ENCODE measurements at regions not wholly inside any gene's neighbourhood (a gene's known extent, or its start where the extent isn't known, plus 50 kb on each side); places are given as distances from the start of the nearest gene placed in this dataset.

DNA sequence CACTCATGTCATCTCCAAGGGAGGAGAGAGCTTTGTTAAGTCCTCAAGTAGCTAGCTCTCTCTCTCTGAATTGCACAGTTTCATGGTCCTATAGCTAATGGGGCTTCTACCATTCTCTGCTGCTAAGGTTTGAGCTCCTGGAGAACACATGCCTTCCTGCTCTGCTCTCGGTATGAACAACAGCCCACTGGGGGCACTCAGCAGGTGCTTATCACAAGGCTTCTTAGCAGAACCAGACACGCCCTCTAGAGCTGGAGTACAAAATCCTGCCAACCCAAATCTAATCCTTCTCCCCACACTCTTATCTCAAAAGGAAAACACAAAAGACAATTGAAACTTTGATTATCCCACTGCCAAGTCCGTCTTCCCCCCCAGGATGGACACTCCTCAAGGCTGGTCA is 176.5 kb downstream of the HS3ST1 start:
- Histone ChIP-seq H3K9ac (ENCODE audit: low read depth in 1 of 2, low read length in 2 of 2) (no peak overlapping the region), H3K27me3 (ENCODE audit: control insufficient read depth in 4 of 4, insufficient read depth in 4 of 4, low read length in 3 of 4) (peaks cover 0 to 3% (median 0%) of the 10 kb centered on the region in 4 donors), H3K4me1 (ENCODE audit: control insufficient read depth in 4 of 4, insufficient read depth in 4 of 4, low read length in 3 of 4) (no peaks in the 10 kb centered on the region), H3K9me3 (ENCODE audit: control insufficient read depth in 4 of 4, low read length in 3 of 4) (no peaks in the 10 kb centered on the region), H3K27ac (ENCODE audit: low read depth in 1 of 2, low read length in 2 of 2) (no peak overlapping the region), H3K4me3 (ENCODE audit: low read depth in 1 of 3, low read length in 3 of 3) (no peak overlapping the region), H3K36me3 (ENCODE audit: control insufficient read depth in 4 of 4, insufficient read depth in 3 of 4, low read depth in 1 of 4, low read length in 3 of 4) (no peaks in the 10 kb centered on the region)
- WGBS, result 41% methylated on average over 3 of the region's 3 CpGs
- DNase-seq (ENCODE audit: low spot score), result no peak
- TF ChIP-seq NR2F2 (IDR thresholded peaks at IDR 0.05) (no peak), HNF4A (conservative IDR thresholded peaks at IDR 0.05) (no peak)
- TF ChIP-seq, protein P1, sequence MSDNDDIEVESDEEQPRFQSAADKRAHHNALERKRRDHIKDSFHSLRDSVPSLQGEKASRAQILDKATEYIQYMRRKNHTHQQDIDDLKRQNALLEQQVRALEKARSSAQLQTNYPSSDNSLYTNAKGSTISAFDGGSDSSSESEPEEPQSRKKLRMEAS (IDR thresholded peaks at IDR 0.05), result no peak

DNA sequence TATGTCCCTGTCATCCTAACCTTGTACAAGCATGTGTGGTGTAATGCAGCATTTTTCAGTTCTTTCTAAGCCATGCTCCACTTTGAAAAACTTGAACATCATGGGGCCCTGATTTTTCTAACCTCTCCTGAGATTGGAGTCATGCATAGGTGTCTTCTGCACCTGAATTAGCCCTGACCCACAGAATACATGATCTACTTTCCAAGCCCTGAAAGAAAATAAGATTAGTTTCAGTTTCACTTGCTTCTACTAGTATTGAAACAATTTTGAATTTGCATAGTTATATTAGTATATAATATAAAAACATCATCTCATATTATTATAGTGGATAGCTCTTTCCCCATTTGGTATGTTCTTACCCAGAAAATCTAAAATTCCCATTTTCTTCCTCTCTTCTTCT is 178.2 kb downstream of the HS3ST1 start:
- Histone ChIP-seq H3K9ac (ENCODE audit: low read depth in 1 of 2, low read length in 2 of 2) (no peak overlapping the region), H3K27me3 (ENCODE audit: control insufficient read depth in 4 of 4, insufficient read depth in 4 of 4, low read length in 3 of 4) (no peaks in the 10 kb centered on the region), H3K9me3 (ENCODE audit: control insufficient read depth in 4 of 4, low read length in 3 of 4) (no peaks in the 10 kb centered on the region), H3K36me3 (ENCODE audit: control insufficient read depth in 4 of 4, insufficient read depth in 3 of 4, low read depth in 1 of 4, low read length in 3 of 4) (no peaks in the 10 kb centered on the region), H3K4me1 (ENCODE audit: control insufficient read depth in 4 of 4, insufficient read depth in 4 of 4, low read length in 3 of 4) (no peaks in the 10 kb centered on the region), H3K4me3 (ENCODE audit: low read depth in 1 of 3, low read length in 3 of 3) (no peak overlapping the region), H3K27ac (ENCODE audit: low read depth in 1 of 2, low read length in 2 of 2) (no peak overlapping the region)
- TF ChIP-seq HNF4A (conservative IDR thresholded peaks at IDR 0.05), result no peak
- no peak for TF ChIP-seq FOXA2 (IDR thresholded peaks at IDR 0.05)
- TF ChIP-seq, protein P2, sequence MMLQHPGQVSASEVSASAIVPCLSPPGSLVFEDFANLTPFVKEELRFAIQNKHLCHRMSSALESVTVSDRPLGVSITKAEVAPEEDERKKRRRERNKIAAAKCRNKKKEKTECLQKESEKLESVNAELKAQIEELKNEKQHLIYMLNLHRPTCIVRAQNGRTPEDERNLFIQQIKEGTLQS (IDR thresholded peaks at IDR 0.05), result no peak
- no peak for DNase-seq (ENCODE audit: low spot score)

DNA sequence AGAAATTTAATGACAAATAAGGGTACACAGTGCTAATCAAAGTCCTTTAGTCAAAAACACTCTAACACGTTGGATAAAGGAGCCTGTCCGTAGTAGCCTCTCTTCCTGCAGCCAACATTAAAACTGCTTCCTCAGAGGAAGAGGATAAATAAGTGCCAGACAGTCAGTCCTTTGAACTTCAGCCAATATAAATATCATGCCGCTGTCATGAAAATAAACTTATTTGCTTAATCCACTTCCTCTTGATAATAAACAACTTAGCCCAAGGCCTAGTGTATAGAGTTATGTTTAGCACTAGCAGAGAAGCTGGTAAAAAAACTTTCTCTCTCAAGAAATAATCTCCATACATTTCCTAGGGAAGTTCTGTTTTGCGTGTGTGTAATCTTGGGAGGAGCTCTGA is 196.7 kb downstream of the HS3ST1 start:
- Histone ChIP-seq H3K9me3 (ENCODE audit: control insufficient read depth in 4 of 4, low read length in 3 of 4) (no peaks in the 10 kb centered on the region), H3K4me3 (ENCODE audit: low read depth in 1 of 3, low read length in 3 of 3) (no peak overlapping the region), H3K9ac (ENCODE audit: low read depth in 1 of 2, low read length in 2 of 2) (no peak overlapping the region), H3K36me3 (ENCODE audit: control insufficient read depth in 4 of 4, insufficient read depth in 3 of 4, low read depth in 1 of 4, low read length in 3 of 4) (no peaks in the 10 kb centered on the region), H3K27me3 (ENCODE audit: control insufficient read depth in 4 of 4, insufficient read depth in 4 of 4, low read length in 3 of 4) (no peaks in the 10 kb centered on the region), H3K27ac (ENCODE audit: low read depth in 1 of 2, low read length in 2 of 2) (no peak overlapping the region), H3K4me1 (ENCODE audit: control insufficient read depth in 4 of 4, insufficient read depth in 4 of 4, low read length in 3 of 4) (no peaks in the 10 kb centered on the region)
- no peak for DNase-seq (ENCODE audit: low spot score)
- 27% methylated on average over 4 of the region's 4 CpGs for WGBS
- TF ChIP-seq RAD21 (IDR thresholded peaks at IDR 0.05) (no peak), FOXA2 (IDR thresholded peaks at IDR 0.05) (no peak), EGR1 (IDR thresholded peaks at IDR 0.05; ENCODE audit: low read depth in 2 of 2) (no peak), SP1 (IDR thresholded peaks at IDR 0.05) (no peak), FOXA1 (IDR thresholded peaks at IDR 0.05) (no peak), YY1 (IDR thresholded peaks at IDR 0.05) (no peak), RXRA (IDR thresholded peaks at IDR 0.05) (no peak), GABPA (IDR thresholded peaks at IDR 0.05 in 1 of 2, conservative IDR thresholded peaks at IDR 0.05 in 1 of 2) (no peak), NR2F2 (IDR thresholded peaks at IDR 0.05) (no peak), TAF1 (conservative IDR thresholded peaks at IDR 0.05) (no peak), JUND (IDR thresholded peaks at IDR 0.05) (no peak), HNF4A (conservative IDR thresholded peaks at IDR 0.05) (no peak), HNF4G (IDR thresholded peaks at IDR 0.05) (no peak)
- TF ChIP-seq, protein P3, sequence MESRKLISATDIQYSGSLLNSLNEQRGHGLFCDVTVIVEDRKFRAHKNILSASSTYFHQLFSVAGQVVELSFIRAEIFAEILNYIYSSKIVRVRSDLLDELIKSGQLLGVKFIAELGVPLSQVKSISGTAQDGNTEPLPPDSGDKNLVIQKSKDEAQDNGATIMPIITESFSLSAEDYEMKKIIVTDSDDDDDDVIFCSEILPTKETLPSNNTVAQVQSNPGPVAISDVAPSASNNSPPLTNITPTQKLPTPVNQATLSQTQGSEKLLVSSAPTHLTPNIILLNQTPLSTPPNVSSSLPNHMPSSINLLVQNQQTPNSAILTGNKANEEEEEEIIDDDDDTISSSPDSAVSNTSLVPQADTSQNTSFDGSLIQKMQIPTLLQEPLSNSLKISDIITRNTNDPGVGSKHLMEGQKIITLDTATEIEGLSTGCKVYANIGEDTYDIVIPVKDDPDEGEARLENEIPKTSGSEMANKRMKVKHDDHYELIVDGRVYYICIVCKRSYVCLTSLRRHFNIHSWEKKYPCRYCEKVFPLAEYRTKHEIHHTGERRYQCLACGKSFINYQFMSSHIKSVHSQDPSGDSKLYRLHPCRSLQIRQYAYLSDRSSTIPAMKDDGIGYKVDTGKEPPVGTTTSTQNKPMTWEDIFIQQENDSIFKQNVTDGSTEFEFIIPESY (IDR thresholded peaks at IDR 0.05), result no peak
- TF ChIP-seq, protein P2 (IDR thresholded peaks at IDR 0.05), result no peak
- TF ChIP-seq, protein P1 (IDR thresholded peaks at IDR 0.05), result no peak
- TF ChIP-seq, protein P4, sequence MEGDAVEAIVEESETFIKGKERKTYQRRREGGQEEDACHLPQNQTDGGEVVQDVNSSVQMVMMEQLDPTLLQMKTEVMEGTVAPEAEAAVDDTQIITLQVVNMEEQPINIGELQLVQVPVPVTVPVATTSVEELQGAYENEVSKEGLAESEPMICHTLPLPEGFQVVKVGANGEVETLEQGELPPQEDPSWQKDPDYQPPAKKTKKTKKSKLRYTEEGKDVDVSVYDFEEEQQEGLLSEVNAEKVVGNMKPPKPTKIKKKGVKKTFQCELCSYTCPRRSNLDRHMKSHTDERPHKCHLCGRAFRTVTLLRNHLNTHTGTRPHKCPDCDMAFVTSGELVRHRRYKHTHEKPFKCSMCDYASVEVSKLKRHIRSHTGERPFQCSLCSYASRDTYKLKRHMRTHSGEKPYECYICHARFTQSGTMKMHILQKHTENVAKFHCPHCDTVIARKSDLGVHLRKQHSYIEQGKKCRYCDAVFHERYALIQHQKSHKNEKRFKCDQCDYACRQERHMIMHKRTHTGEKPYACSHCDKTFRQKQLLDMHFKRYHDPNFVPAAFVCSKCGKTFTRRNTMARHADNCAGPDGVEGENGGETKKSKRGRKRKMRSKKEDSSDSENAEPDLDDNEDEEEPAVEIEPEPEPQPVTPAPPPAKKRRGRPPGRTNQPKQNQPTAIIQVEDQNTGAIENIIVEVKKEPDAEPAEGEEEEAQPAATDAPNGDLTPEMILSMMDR (IDR thresholded peaks at IDR 0.05; ENCODE audit: low read depth, low read length, missing input control), result no peak
- TF ChIP-seq, protein P5, sequence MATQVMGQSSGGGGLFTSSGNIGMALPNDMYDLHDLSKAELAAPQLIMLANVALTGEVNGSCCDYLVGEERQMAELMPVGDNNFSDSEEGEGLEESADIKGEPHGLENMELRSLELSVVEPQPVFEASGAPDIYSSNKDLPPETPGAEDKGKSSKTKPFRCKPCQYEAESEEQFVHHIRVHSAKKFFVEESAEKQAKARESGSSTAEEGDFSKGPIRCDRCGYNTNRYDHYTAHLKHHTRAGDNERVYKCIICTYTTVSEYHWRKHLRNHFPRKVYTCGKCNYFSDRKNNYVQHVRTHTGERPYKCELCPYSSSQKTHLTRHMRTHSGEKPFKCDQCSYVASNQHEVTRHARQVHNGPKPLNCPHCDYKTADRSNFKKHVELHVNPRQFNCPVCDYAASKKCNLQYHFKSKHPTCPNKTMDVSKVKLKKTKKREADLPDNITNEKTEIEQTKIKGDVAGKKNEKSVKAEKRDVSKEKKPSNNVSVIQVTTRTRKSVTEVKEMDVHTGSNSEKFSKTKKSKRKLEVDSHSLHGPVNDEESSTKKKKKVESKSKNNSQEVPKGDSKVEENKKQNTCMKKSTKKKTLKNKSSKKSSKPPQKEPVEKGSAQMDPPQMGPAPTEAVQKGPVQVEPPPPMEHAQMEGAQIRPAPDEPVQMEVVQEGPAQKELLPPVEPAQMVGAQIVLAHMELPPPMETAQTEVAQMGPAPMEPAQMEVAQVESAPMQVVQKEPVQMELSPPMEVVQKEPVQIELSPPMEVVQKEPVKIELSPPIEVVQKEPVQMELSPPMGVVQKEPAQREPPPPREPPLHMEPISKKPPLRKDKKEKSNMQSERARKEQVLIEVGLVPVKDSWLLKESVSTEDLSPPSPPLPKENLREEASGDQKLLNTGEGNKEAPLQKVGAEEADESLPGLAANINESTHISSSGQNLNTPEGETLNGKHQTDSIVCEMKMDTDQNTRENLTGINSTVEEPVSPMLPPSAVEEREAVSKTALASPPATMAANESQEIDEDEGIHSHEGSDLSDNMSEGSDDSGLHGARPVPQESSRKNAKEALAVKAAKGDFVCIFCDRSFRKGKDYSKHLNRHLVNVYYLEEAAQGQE (IDR thresholded peaks at IDR 0.05), result no peak

Measured in liver (tissue), 8 donors.